Activated CD4-positive, alpha-beta T cell treated with anti-CD3 and anti-CD28 coated beads for 4 hours (primary cell): ENCODE measurements at regions not wholly inside any gene's neighbourhood (a gene's known extent, or its start where the extent isn't known, plus 50 kb on each side); places are given as distances from the start of the nearest gene placed in this dataset.

Source experiments
- DNase-seq, 2 donors: peaks; one replicate each; pipeline ENCODE4 v3.0.0-alpha.2; 2020

GRCh38 chr14:99040711-99041110, 231.3 kb downstream of the BCL11B start:
- DNase-seq: no peak

- DNase-seq: no peak
Measured at GRCh38 chr14:99041141-99041819, 230.7 kb downstream of the BCL11B start.

GRCh38 chr14:99041820-99042174, 230.2 kb downstream of the BCL11B start:
- DNase-seq: no peak

- DNase-seq: no peak
Measured at GRCh38 chr14:99042381-99043266, 229.4 kb downstream of the BCL11B start.

- DNase-seq: no peak
Measured at GRCh38 chr14:99043267-99043615, 228.8 kb downstream of the BCL11B start.

GRCh38 chr14:99043756-99044155, 228.2 kb downstream of the BCL11B start:
- no peak for DNase-seq

GRCh38 chr14:99047441-99048031, 224.5 kb downstream of the BCL11B start:
- no peak for DNase-seq

GRCh38 chr14:99050309-99050708, 221.7 kb downstream of the BCL11B start:
- DNase-seq: no peak

GRCh38 chr14:99052467-99052866, 219.5 kb downstream of the BCL11B start:
- no peak for DNase-seq

GRCh38 chr14:99055019-99055418, 217.0 kb downstream of the BCL11B start:
- no peak for DNase-seq

- no peak for DNase-seq
Measured at GRCh38 chr14:99055816-99056215, 216.2 kb downstream of the BCL11B start.

- DNase-seq: no peak
Measured at GRCh38 chr14:99057576-99058083, 214.4 kb downstream of the BCL11B start.

- no peak for DNase-seq
Measured at GRCh38 chr14:99058542-99058941, 213.5 kb downstream of the BCL11B start.

GRCh38 chr14:99062216-99062615, 209.8 kb downstream of the BCL11B start:
- no peak for DNase-seq

- no peak for DNase-seq
Measured at GRCh38 chr14:99062772-99063418, 209.1 kb downstream of the BCL11B start.

- DNase-seq: no peak
Measured at GRCh38 chr14:99063620-99064225, 208.3 kb downstream of the BCL11B start.

GRCh38 chr14:99064262-99064954, 207.6 kb downstream of the BCL11B start:
- DNase-seq: no peak

GRCh38 chr14:99065551-99065950, 206.4 kb downstream of the BCL11B start:
- no peak for DNase-seq

GRCh38 chr14:99066378-99066777, 205.6 kb downstream of the BCL11B start:
- DNase-seq: no peak

- DNase-seq: no peak
Measured at GRCh38 chr14:99067141-99067920, 204.7 kb downstream of the BCL11B start.

GRCh38 chr14:99067927-99068326, 204.1 kb downstream of the BCL11B start:
- no peak for DNase-seq
